ENCODE measurements at regions not wholly inside any gene's neighbourhood (a gene's known extent, or its start where the extent isn't known, plus 50 kb on each side); places are given as distances from the start of the nearest gene placed in this dataset.
"Not testable (repeated sequence)": the region's sequence is repeated elsewhere in the genome, so short reads cannot be mapped to it uniquely, and the experiment has no call there.

- Mint-ChIP-seq H3K9me3 (ENCODE audit: low read depth) (peaks cover 45% of the 10 kb centered on the region), H3K4me3 (ENCODE audit: unreplicated experiment) (no peak overlapping the region), H3K36me3 (ENCODE audit: low read depth) (peaks cover 3% of the 10 kb centered on the region), H3K27ac (ENCODE audit: unreplicated experiment) (no peak overlapping the region), H3K4me1 (ENCODE audit: low read depth) (no peaks in the 10 kb centered on the region), H3K27me3 (ENCODE audit: low read depth) (no peaks in the 10 kb centered on the region)
- TF ChIP-seq, protein P1, sequence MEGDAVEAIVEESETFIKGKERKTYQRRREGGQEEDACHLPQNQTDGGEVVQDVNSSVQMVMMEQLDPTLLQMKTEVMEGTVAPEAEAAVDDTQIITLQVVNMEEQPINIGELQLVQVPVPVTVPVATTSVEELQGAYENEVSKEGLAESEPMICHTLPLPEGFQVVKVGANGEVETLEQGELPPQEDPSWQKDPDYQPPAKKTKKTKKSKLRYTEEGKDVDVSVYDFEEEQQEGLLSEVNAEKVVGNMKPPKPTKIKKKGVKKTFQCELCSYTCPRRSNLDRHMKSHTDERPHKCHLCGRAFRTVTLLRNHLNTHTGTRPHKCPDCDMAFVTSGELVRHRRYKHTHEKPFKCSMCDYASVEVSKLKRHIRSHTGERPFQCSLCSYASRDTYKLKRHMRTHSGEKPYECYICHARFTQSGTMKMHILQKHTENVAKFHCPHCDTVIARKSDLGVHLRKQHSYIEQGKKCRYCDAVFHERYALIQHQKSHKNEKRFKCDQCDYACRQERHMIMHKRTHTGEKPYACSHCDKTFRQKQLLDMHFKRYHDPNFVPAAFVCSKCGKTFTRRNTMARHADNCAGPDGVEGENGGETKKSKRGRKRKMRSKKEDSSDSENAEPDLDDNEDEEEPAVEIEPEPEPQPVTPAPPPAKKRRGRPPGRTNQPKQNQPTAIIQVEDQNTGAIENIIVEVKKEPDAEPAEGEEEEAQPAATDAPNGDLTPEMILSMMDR (IDR thresholded peaks at IDR 0.05) = no peak
- no peak for DNase-seq (ENCODE audit: low spot score)
Measured at GRCh38 chr10:42149722-42150427, 488.5 kb downstream of the ZNF33B start.

GRCh38 chr10:42149027-42149700, 489.2 kb downstream of the ZNF33B start:
- no peak overlapping the region for H3K4me3 Mint-ChIP-seq (ENCODE audit: unreplicated experiment)
- peaks cover 46% of the 10 kb centered on the region for H3K9me3 Mint-ChIP-seq (ENCODE audit: low read depth)
- peaks cover 3% of the 10 kb centered on the region for H3K36me3 Mint-ChIP-seq (ENCODE audit: low read depth)
- TF ChIP-seq, protein P1 (IDR thresholded peaks at IDR 0.05) = no peak
- H3K4me1 Mint-ChIP-seq (ENCODE audit: low read depth) = no peaks in the 10 kb centered on the region
- H3K27me3 Mint-ChIP-seq (ENCODE audit: low read depth) = no peaks in the 10 kb centered on the region
- DNase-seq (ENCODE audit: low spot score) = peak; percentile 95
- H3K27ac Mint-ChIP-seq (ENCODE audit: unreplicated experiment) = no peak overlapping the region

DNA sequence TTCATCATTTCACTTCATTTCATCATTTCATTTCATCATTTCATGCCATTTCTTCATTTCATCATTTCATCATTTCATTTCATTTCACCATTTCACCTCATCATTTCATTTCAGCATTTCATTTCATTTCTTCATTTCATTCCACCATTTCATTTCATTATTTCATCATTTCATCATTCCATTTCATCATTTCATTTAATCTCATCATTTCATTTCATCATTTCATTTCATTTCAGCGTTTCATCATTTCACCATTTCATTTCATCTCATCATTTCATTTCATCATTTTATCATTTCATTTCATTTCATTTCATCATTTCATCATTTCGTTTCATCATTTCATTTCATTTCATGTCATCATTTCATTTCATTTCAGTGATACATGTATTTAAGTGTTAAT, 492.2 kb downstream of the ZNF33B start:
- not testable (repeated sequence) for H3K27me3 Mint-ChIP-seq (ENCODE audit: low read depth); H3K36me3 Mint-ChIP-seq (ENCODE audit: low read depth)

DNA sequence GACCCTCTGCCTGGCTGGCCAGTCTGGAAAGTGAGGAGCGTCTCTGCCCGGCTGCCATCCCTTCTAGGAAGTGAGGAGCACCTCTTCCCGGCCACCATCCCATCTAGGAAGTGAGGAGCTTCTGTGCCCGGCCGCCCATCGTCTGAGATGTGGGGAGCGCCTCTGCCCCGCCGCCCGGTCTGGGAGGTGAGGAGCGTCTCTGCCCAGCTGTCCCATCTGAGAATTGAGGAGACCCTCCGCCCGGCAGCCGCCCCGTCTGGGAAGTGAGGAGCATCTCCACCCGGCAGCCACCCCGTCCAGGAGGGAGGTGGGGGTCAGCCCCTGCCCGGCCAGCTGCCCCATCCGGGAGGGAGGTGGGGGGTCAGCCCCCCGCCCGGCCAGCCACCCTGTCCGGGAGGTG, 500.3 kb downstream of the ZNF33B start:
- DNase-seq (ENCODE audit: low spot score) = peak; percentile 72
- not testable (repeated sequence) for H3K36me3 Mint-ChIP-seq (ENCODE audit: low read depth); H3K4me1 Mint-ChIP-seq (ENCODE audit: low read depth); H3K27ac Mint-ChIP-seq (ENCODE audit: unreplicated experiment); H3K4me3 Mint-ChIP-seq (ENCODE audit: unreplicated experiment); H3K27me3 Mint-ChIP-seq (ENCODE audit: low read depth)
- H3K9me3 Mint-ChIP-seq (ENCODE audit: low read depth) = peaks cover 38% of the 10 kb centered on the region

More for the DNA sequence above, 492.2 kb downstream of the ZNF33B start:
- H3K4me1 Mint-ChIP-seq (ENCODE audit: low read depth); DNase-seq (ENCODE audit: low spot score); H3K27ac Mint-ChIP-seq (ENCODE audit: unreplicated experiment); H3K4me3 Mint-ChIP-seq (ENCODE audit: unreplicated experiment): not testable (repeated sequence)
- H3K9me3 Mint-ChIP-seq (ENCODE audit: low read depth) = peaks cover 58% of the 10 kb centered on the region

- Mint-ChIP-seq H3K9me3 (ENCODE audit: low read depth) (peaks cover 40% of the 10 kb centered on the region), H3K36me3 (ENCODE audit: low read depth) (no peaks in the 10 kb centered on the region), H3K4me3 (ENCODE audit: unreplicated experiment) (no peak overlapping the region), H3K4me1 (ENCODE audit: low read depth) (no peaks in the 10 kb centered on the region), H3K27me3 (ENCODE audit: low read depth) (no peaks in the 10 kb centered on the region), H3K27ac (ENCODE audit: unreplicated experiment) (no peak overlapping the region)
- DNase-seq (ENCODE audit: low spot score) = no peak
- TF ChIP-seq, protein P1 (IDR thresholded peaks at IDR 0.05) = no peak
Measured at GRCh38 chr10:42113158-42113450, 525.3 kb downstream of the ZNF33B start.

DNA sequence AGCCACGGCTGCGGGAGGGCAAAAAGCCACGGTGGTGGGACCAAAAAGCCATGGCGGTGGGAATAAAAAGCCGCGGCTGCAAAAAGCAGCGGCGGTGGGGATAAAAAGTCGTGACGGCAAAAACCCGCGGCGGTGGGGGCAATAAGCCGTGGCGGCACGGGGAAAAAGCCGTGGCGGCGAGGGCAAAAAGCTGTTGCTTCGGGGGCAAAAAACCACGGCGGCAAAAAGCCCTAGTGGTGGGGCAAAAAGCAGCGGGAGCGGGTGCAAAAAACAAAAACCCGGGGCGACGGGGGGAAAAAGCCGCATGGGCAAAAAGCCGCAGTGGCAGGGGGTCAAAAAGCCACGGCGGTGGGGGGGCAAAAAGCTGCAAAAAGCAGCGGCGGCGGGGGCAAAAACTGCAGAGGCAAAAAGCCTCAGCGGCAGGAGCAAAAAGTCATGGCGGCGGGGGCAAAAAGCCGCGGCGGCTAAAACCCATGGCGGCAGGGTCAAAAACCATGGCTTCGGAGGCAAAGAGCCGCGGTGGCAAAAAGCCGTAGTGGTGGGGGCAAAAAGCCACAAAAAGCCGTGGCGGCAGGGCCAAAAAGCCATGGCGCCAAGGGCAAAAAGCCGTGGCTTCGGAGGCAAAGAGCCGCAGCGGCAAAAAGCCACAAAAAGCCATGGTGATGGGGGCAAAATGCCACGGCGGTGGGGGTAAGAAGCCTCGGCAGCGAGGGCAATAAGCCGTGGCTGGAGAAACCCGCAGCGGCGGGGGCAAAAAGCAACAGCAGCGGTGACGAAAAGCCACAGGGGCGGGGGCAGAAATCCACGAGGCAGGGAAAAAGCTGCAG, 525.8 kb downstream of the ZNF33B start:
- Mint-ChIP-seq H3K4me1 (ENCODE audit: low read depth) (no peaks in the 10 kb centered on the region), H3K36me3 (ENCODE audit: low read depth) (no peaks in the 10 kb centered on the region), H3K9me3 (ENCODE audit: low read depth) (peaks cover 37% of the 10 kb centered on the region), H3K27me3 (ENCODE audit: low read depth) (no peaks in the 10 kb centered on the region), H3K4me3 (ENCODE audit: unreplicated experiment) (no peak overlapping the region), H3K27ac (ENCODE audit: unreplicated experiment) (no peak overlapping the region)
- peak; percentile 72 for DNase-seq (ENCODE audit: low spot score)
- TF ChIP-seq, protein P1 (IDR thresholded peaks at IDR 0.05) = no peak

Data from chondrocyte (in vitro differentiated cells).